Effector memory CD4-positive, alpha-beta T cell (primary cell): ENCODE measurements at regions not wholly inside any gene's neighbourhood (a gene's known extent, or its start where the extent isn't known, plus 50 kb on each side); places are given as distances from the start of the nearest gene placed in this dataset.

Source experiments
- DNase-seq, 3 donors: peaks; one replicate each; pipeline ENCODE4 v3.0.0-alpha.2; 2020
- H3K27ac ChIP-seq: 2 replicates; pipeline ENCODE4 v1.7.0; 2013; ENCODE audit warnings: mild to moderate bottlenecking, low read length, moderate library complexity; ENCODE audit not compliant: insufficient read depth, poor library complexity, severe bottlenecking
- H3K27me3 ChIP-seq: replicated peaks from 2 replicates; pipeline ENCODE4 v1.7.0; 2013; ENCODE audit warnings: mild to moderate bottlenecking, low read length; ENCODE audit not compliant: insufficient read depth, control insufficient read depth, poor library complexity, severe bottlenecking
- H3K36me3 ChIP-seq: 2 replicates; pipeline ENCODE4 v1.7.0; 2013; ENCODE audit warnings: mild to moderate bottlenecking, low read length, moderate library complexity; ENCODE audit not compliant: control insufficient read depth, insufficient read depth
- H3K4me1 ChIP-seq: 2 replicates; pipeline ENCODE4 v1.7.0; 2013; ENCODE audit warnings: low read length, mild to moderate bottlenecking; ENCODE audit not compliant: control insufficient read depth, insufficient read depth, poor library complexity, severe bottlenecking
- H3K4me3 ChIP-seq: 2 replicates; pipeline ENCODE4 v1.7.0; 2013; ENCODE audit warnings: low read length, low read depth, mild to moderate bottlenecking; ENCODE audit not compliant: insufficient read depth, poor library complexity, severe bottlenecking
- H3K9me3 ChIP-seq: 2 replicates; pipeline ENCODE4 v1.7.0; 2013; ENCODE audit warnings: mild to moderate bottlenecking, low read length, moderate library complexity; ENCODE audit not compliant: control insufficient read depth

- no peaks in the 10 kb centered on the region for H3K9me3 ChIP-seq
- no peaks in the 10 kb centered on the region for H3K4me1 ChIP-seq
- H3K4me3 ChIP-seq, result no peak overlapping the region
- no peak for DNase-seq
- no peak overlapping the region for H3K27ac ChIP-seq
- H3K27me3 ChIP-seq, result no peaks in the 10 kb centered on the region
- H3K36me3 ChIP-seq, result no peaks in the 10 kb centered on the region
Observed at GRCh38 chr3:30112902-30113484, 493.4 kb upstream of the TGFBR2 start.

- no peaks in the 10 kb centered on the region for H3K4me1 ChIP-seq
- no peak overlapping the region for H3K4me3 ChIP-seq
- no peaks in the 10 kb centered on the region for H3K27me3 ChIP-seq
- no peak overlapping the region for H3K27ac ChIP-seq
- no peaks in the 10 kb centered on the region for H3K36me3 ChIP-seq
- DNase-seq, result no peak
- no peaks in the 10 kb centered on the region for H3K9me3 ChIP-seq
Observed at GRCh38 chr3:30113906-30114305, 492.5 kb upstream of the TGFBR2 start.

GRCh38 chr3:30114918-30115317 is 491.5 kb upstream of the TGFBR2 start:
- no peaks in the 10 kb centered on the region for H3K9me3 ChIP-seq

GRCh38 chr3:30122359-30122758 is 484.0 kb upstream of the TGFBR2 start:
- Histone ChIP-seq H3K4me3 (no peak overlapping the region), H3K9me3 (no peaks in the 10 kb centered on the region), H3K27me3 (no peaks in the 10 kb centered on the region), H3K27ac (no peak overlapping the region), H3K4me1 (no peaks in the 10 kb centered on the region), H3K36me3 (no peaks in the 10 kb centered on the region)
- no peak for DNase-seq

More at GRCh38 chr3:30114918-30115317, 491.5 kb upstream of the TGFBR2 start:
- Histone ChIP-seq H3K4me3 (no peak overlapping the region), H3K36me3 (no peaks in the 10 kb centered on the region), H3K27ac (no peak overlapping the region), H3K27me3 (no peaks in the 10 kb centered on the region), H3K4me1 (no peaks in the 10 kb centered on the region)
- no peak for DNase-seq

- Histone ChIP-seq H3K4me1 (no peaks in the 10 kb centered on the region), H3K27me3 (no peaks in the 10 kb centered on the region), H3K36me3 (no peaks in the 10 kb centered on the region), H3K4me3 (no peak overlapping the region), H3K9me3 (no peaks in the 10 kb centered on the region), H3K27ac (no peak overlapping the region)
- no peak for DNase-seq
Observed at GRCh38 chr3:30123224-30123623, 483.2 kb upstream of the TGFBR2 start.

GRCh38 chr3:30123755-30124154 is 482.6 kb upstream of the TGFBR2 start:
- DNase-seq, result no peak
- Histone ChIP-seq H3K9me3 (no peaks in the 10 kb centered on the region), H3K4me1 (no peaks in the 10 kb centered on the region), H3K4me3 (no peak overlapping the region), H3K27ac (no peak overlapping the region), H3K36me3 (no peaks in the 10 kb centered on the region), H3K27me3 (no peaks in the 10 kb centered on the region)

GRCh38 chr3:30124435-30125370 is 481.7 kb upstream of the TGFBR2 start:
- no peak overlapping the region for H3K4me3 ChIP-seq
- no peaks in the 10 kb centered on the region for H3K4me1 ChIP-seq
- no peaks in the 10 kb centered on the region for H3K36me3 ChIP-seq
- DNase-seq, result no peak
- no peaks in the 10 kb centered on the region for H3K27me3 ChIP-seq
- H3K27ac ChIP-seq, result no peak overlapping the region
- no peaks in the 10 kb centered on the region for H3K9me3 ChIP-seq

GRCh38 chr3:30129765-30130164 is 476.6 kb upstream of the TGFBR2 start:
- DNase-seq, result no peak
- no peaks in the 10 kb centered on the region for H3K9me3 ChIP-seq
- no peaks in the 10 kb centered on the region for H3K4me1 ChIP-seq
- H3K27me3 ChIP-seq, result no peaks in the 10 kb centered on the region
- no peak overlapping the region for H3K27ac ChIP-seq
- H3K4me3 ChIP-seq, result no peak overlapping the region
- H3K36me3 ChIP-seq, result no peaks in the 10 kb centered on the region

GRCh38 chr3:30130391-30130790 is 476.0 kb upstream of the TGFBR2 start:
- H3K27ac ChIP-seq, result no peak overlapping the region
- no peaks in the 10 kb centered on the region for H3K9me3 ChIP-seq
- no peaks in the 10 kb centered on the region for H3K36me3 ChIP-seq
- DNase-seq, result no peak
- no peaks in the 10 kb centered on the region for H3K4me1 ChIP-seq
- no peaks in the 10 kb centered on the region for H3K27me3 ChIP-seq
- H3K4me3 ChIP-seq, result no peak overlapping the region

GRCh38 chr3:30131191-30131590 is 475.2 kb upstream of the TGFBR2 start:
- H3K9me3 ChIP-seq, result no peaks in the 10 kb centered on the region
- no peaks in the 10 kb centered on the region for H3K36me3 ChIP-seq
- no peak for DNase-seq
- no peaks in the 10 kb centered on the region for H3K27me3 ChIP-seq
- H3K4me3 ChIP-seq, result no peak overlapping the region
- no peak overlapping the region for H3K27ac ChIP-seq
- H3K4me1 ChIP-seq, result no peaks in the 10 kb centered on the region
